ENCODE measurements at regions not wholly inside any gene's neighbourhood (a gene's known extent, or its start where the extent isn't known, plus 50 kb on each side); places are given as distances from the start of the nearest gene placed in this dataset.
"Not testable (repeated sequence)": the region's sequence is repeated elsewhere in the genome, so short reads cannot be mapped to it uniquely, and the experiment has no call there.

- not testable (repeated sequence) for H3K4me3 ChIP-seq (ENCODE audit: low read length in 3 of 3); H3K27ac ChIP-seq (ENCODE audit: low read depth, low read length); H3K27me3 ChIP-seq (ENCODE audit: control insufficient read depth in 3 of 3, insufficient read depth in 3 of 3, low read length in 3 of 3); H3K9ac ChIP-seq (ENCODE audit: low read depth in 1 of 3, low read length in 3 of 3); H3K36me3 ChIP-seq (ENCODE audit: control insufficient read depth in 3 of 3, insufficient read depth in 3 of 3, low read length in 3 of 3); H3K9me3 ChIP-seq (ENCODE audit: control insufficient read depth in 3 of 3, low read length in 3 of 3)
- H3K4me1 ChIP-seq (ENCODE audit: control insufficient read depth in 3 of 3, insufficient read depth in 3 of 3, low read length in 3 of 3), result peaks cover 0 to 13% (median 10%) of the 10 kb centered on the region in 3 donors
Measured at GRCh38 chr15:85253196-85253915, 127.0 kb upstream of the AKAP13 start.

DNA sequence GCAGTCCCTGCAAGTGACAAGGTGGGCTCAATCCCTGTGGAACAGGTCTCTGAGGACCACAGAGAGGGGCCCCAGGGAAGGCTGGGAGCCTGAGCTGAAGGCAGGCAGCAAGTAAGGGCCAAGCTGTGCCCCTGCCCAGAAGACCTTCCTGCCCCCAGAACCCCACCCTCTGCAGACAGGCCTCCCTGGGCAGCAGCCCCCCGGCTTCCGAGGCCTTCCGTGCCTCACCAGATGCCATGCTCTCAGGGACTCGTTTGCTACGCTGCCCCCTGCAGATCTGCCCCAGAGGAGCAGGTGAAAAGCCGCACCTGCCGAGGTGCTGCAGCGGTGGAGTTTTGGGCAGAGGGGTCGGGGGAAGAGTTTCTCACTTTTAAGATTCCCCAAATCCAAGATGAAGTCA, 125.4 kb upstream of the AKAP13 start:
- not testable (repeated sequence) for H3K9ac ChIP-seq (ENCODE audit: low read depth in 1 of 3, low read length in 3 of 3); H3K36me3 ChIP-seq (ENCODE audit: control insufficient read depth in 3 of 3, insufficient read depth in 3 of 3, low read length in 3 of 3); H3K27ac ChIP-seq (ENCODE audit: low read depth, low read length); H3K27me3 ChIP-seq (ENCODE audit: control insufficient read depth in 3 of 3, insufficient read depth in 3 of 3, low read length in 3 of 3); H3K9me3 ChIP-seq (ENCODE audit: control insufficient read depth in 3 of 3, low read length in 3 of 3); H3K4me3 ChIP-seq (ENCODE audit: low read length in 3 of 3)
- H3K4me1 ChIP-seq (ENCODE audit: control insufficient read depth in 3 of 3, insufficient read depth in 3 of 3, low read length in 3 of 3), result peaks cover 0 to 13% (median 10%) of the 10 kb centered on the region in 3 donors

DNA sequence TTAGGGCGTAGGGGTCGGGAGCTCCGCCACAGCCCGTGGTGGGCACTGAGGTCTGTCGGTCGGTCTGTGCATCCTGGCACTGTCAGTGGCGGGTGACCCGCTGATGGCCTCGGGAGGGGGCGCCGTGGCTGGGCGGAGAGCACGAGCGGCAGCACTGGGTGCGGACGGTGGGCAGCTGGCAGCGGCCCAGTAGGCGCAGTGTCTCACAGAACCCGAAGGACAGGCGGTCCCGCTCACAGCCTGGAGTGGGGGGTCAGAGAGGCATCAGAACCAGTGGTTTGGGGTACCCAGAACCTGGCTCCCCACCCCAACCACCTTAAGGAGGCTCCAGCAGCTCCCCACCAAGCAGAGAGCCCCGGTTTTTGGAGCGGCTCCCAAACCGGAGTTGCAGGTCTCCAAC, 124.9 kb upstream of the AKAP13 start:
- H3K4me1 ChIP-seq (ENCODE audit: control insufficient read depth in 3 of 3, insufficient read depth in 3 of 3, low read length in 3 of 3), result peaks cover 0 to 13% (median 10%) of the 10 kb centered on the region in 3 donors
- H3K36me3 ChIP-seq (ENCODE audit: control insufficient read depth in 3 of 3, insufficient read depth in 3 of 3, low read length in 3 of 3); H3K27ac ChIP-seq (ENCODE audit: low read depth, low read length); H3K9me3 ChIP-seq (ENCODE audit: control insufficient read depth in 3 of 3, low read length in 3 of 3); H3K27me3 ChIP-seq (ENCODE audit: control insufficient read depth in 3 of 3, insufficient read depth in 3 of 3, low read length in 3 of 3); H3K4me3 ChIP-seq (ENCODE audit: low read length in 3 of 3): not testable (repeated sequence)
- H3K9ac ChIP-seq (ENCODE audit: low read depth in 1 of 3, low read length in 3 of 3), result peak overlapping the region in 1 of 3 donors; percentile 76

- not testable (repeated sequence) for H3K9me3 ChIP-seq (ENCODE audit: control insufficient read depth in 3 of 3, low read length in 3 of 3); H3K36me3 ChIP-seq (ENCODE audit: control insufficient read depth in 3 of 3, insufficient read depth in 3 of 3, low read length in 3 of 3)
- peak overlapping the region; percentile 58 for H3K27ac ChIP-seq (ENCODE audit: low read depth, low read length)
Measured at GRCh38 chr15:85256009-85256997, 124.1 kb upstream of the AKAP13 start.

DNA sequence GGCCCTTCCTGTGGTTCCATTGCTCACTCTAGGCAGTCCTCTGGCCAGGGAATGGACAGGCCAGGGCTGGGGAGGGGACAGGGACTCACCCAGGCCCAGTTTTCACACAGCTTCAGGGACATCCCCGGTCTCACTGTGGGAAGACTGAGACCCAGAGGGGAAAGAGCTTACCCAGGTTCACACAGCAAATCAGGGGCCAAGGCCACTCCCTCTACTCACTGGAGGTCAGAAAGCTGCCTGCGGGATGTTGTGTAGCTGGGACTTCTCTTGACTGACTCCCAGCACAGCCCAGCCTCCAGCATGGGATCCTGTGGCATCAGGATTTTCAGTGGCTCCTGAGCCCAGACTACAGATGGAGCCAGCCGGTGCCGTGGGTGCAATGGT, 122.3 kb upstream of the AKAP13 start:
- not testable (repeated sequence) for H3K9ac ChIP-seq (ENCODE audit: low read depth in 1 of 3, low read length in 3 of 3); H3K27ac ChIP-seq (ENCODE audit: low read depth, low read length); H3K27me3 ChIP-seq (ENCODE audit: control insufficient read depth in 3 of 3, insufficient read depth in 3 of 3, low read length in 3 of 3); H3K9me3 ChIP-seq (ENCODE audit: control insufficient read depth in 3 of 3, low read length in 3 of 3); H3K36me3 ChIP-seq (ENCODE audit: control insufficient read depth in 3 of 3, insufficient read depth in 3 of 3, low read length in 3 of 3); H3K4me3 ChIP-seq (ENCODE audit: low read length in 3 of 3)
- H3K4me1 ChIP-seq (ENCODE audit: control insufficient read depth in 3 of 3, insufficient read depth in 3 of 3, low read length in 3 of 3), result peaks cover 0 to 13% (median 10%) of the 10 kb centered on the region in 3 donors

More at GRCh38 chr15:85256009-85256997, 124.1 kb upstream of the AKAP13 start:
- Histone ChIP-seq H3K4me3 (ENCODE audit: low read length in 3 of 3) (peak overlapping the region in 2 of 3 donors; percentile 32 to 35), H3K9ac (ENCODE audit: low read depth in 1 of 3, low read length in 3 of 3) (peak overlapping the region; percentile 20 to 76 (median 53)), H3K4me1 (ENCODE audit: control insufficient read depth in 3 of 3, insufficient read depth in 3 of 3, low read length in 3 of 3) (peaks cover 0 to 13% (median 10%) of the 10 kb centered on the region in 3 donors)
- H3K27me3 ChIP-seq (ENCODE audit: control insufficient read depth in 3 of 3, insufficient read depth in 3 of 3, low read length in 3 of 3), result not testable (repeated sequence)

GRCh38 chr15:85258559-85259209, 121.7 kb upstream of the AKAP13 start:
- not testable (repeated sequence) for H3K9ac ChIP-seq (ENCODE audit: low read depth in 1 of 3, low read length in 3 of 3); H3K4me3 ChIP-seq (ENCODE audit: low read length in 3 of 3); H3K9me3 ChIP-seq (ENCODE audit: control insufficient read depth in 3 of 3, low read length in 3 of 3); H3K27me3 ChIP-seq (ENCODE audit: control insufficient read depth in 3 of 3, insufficient read depth in 3 of 3, low read length in 3 of 3); H3K27ac ChIP-seq (ENCODE audit: low read depth, low read length); H3K36me3 ChIP-seq (ENCODE audit: control insufficient read depth in 3 of 3, insufficient read depth in 3 of 3, low read length in 3 of 3)
- peaks cover 0 to 13% (median 10%) of the 10 kb centered on the region in 3 donors for H3K4me1 ChIP-seq (ENCODE audit: control insufficient read depth in 3 of 3, insufficient read depth in 3 of 3, low read length in 3 of 3)

- not testable (repeated sequence) for H3K27me3 ChIP-seq (ENCODE audit: control insufficient read depth in 3 of 3, insufficient read depth in 3 of 3, low read length in 3 of 3); H3K27ac ChIP-seq (ENCODE audit: low read depth, low read length); H3K9ac ChIP-seq (ENCODE audit: low read depth in 1 of 3, low read length in 3 of 3); H3K36me3 ChIP-seq (ENCODE audit: control insufficient read depth in 3 of 3, insufficient read depth in 3 of 3, low read length in 3 of 3); H3K9me3 ChIP-seq (ENCODE audit: control insufficient read depth in 3 of 3, low read length in 3 of 3); H3K4me3 ChIP-seq (ENCODE audit: low read length in 3 of 3)
- peaks cover 0 to 13% (median 10%) of the 10 kb centered on the region in 3 donors for H3K4me1 ChIP-seq (ENCODE audit: control insufficient read depth in 3 of 3, insufficient read depth in 3 of 3, low read length in 3 of 3)
Measured at GRCh38 chr15:85260526-85260925, 119.9 kb upstream of the AKAP13 start.

DNA sequence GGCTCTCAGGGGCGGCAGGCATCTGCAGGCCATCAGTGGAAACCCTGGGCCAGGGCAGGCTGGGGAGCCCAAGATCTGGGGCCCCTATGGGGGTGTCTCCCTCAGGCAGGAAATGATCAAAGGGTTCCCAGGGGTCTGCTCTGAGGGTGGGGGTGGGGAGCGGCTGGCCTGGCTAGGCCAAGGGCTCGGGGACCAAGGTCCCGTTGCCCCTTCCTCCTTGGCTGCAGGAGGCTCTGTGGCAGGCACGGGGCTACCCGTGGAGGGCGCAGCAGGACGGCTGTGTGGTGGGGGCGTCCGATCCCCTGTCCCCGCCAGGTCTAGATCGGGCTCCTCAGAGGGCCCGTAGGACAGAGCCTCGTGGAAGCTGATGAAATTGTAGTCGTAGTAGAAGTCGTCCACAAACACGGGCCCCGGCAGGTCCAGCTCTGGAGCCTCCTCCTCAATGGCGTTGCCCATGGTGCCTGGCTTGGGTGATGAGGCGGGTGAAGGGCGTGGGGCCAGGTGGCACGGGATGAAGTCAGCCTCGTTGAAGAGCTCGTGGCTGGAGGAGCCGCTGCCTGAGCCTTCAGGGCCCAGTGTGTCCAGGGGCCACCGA, 117.8 kb upstream of the AKAP13 start:
- H3K27ac ChIP-seq (ENCODE audit: low read depth, low read length); H3K4me1 ChIP-seq (ENCODE audit: control insufficient read depth in 3 of 3, insufficient read depth in 3 of 3, low read length in 3 of 3); H3K27me3 ChIP-seq (ENCODE audit: control insufficient read depth in 3 of 3, insufficient read depth in 3 of 3, low read length in 3 of 3): not testable (repeated sequence)

DNA sequence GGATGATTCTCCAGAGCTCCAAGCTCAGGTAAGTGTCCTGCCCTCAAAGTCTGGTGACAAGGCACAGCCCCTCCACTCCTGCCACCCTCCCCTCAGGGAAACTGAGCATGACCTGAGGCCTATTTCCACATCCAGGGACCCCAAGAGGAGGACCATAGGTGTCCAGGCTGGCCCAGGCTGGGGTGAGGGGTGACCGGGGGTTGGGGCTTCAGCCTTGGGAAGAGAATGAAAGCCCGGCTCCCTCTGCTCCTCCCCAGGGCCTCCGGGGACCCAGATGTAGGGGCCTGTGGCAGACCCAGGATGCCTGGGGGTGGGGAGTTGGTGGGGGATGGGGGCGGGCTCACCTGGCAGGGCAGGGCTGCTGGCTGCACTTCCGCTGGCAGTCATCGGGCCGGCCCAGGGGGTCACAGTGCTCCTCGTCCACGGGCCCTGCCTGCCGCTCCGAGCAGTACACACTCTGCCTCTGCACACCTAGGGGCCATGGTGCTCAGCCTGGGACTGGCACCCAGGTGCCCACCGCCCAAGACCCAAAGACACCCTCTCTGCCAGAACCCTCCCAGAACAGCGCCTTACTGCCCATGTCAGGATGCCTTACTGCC, 116.5 kb upstream of the AKAP13 start:
- not testable (repeated sequence) for H3K9ac ChIP-seq (ENCODE audit: low read depth in 1 of 3, low read length in 3 of 3); H3K27ac ChIP-seq (ENCODE audit: low read depth, low read length); H3K9me3 ChIP-seq (ENCODE audit: control insufficient read depth in 3 of 3, low read length in 3 of 3); H3K27me3 ChIP-seq (ENCODE audit: control insufficient read depth in 3 of 3, insufficient read depth in 3 of 3, low read length in 3 of 3); H3K4me3 ChIP-seq (ENCODE audit: low read length in 3 of 3); H3K36me3 ChIP-seq (ENCODE audit: control insufficient read depth in 3 of 3, insufficient read depth in 3 of 3, low read length in 3 of 3); H3K4me1 ChIP-seq (ENCODE audit: control insufficient read depth in 3 of 3, insufficient read depth in 3 of 3, low read length in 3 of 3)

More for the DNA sequence above, 117.8 kb upstream of the AKAP13 start:
- H3K9me3 ChIP-seq (ENCODE audit: control insufficient read depth in 3 of 3, low read length in 3 of 3); H3K36me3 ChIP-seq (ENCODE audit: control insufficient read depth in 3 of 3, insufficient read depth in 3 of 3, low read length in 3 of 3); H3K4me3 ChIP-seq (ENCODE audit: low read length in 3 of 3); H3K9ac ChIP-seq (ENCODE audit: low read depth in 1 of 3, low read length in 3 of 3): not testable (repeated sequence)
